Cardiac muscle cell (in vitro differentiated cells and primary cell): ENCODE measurements at regions not wholly inside any gene's neighbourhood (a gene's known extent, or its start where the extent isn't known, plus 50 kb on each side); places are given as distances from the start of the nearest gene placed in this dataset.
A peak's percentile ranks its signal among the peaks of the same experiment; 100 is the strongest.

Source experiments
- DNase-seq, 2 donors: peaks; one replicate each; pipeline versions ENCODE4 v3.0.0 to v3.0.0-alpha.2; 2010 to 2017; ENCODE audit warnings: low read depth in 1 of 2, low spot score in 1 of 2
- H3K27ac ChIP-seq: fragments of 200-600 bp; sonication (generic); 2 replicates; pipeline ENCODE4 v1.5.1; 2016
- H3K27me3 ChIP-seq: fragments of 200-600 bp; sonication (generic); 2 replicates; pipeline ENCODE4 v1.6.0; 2016; ENCODE audit warnings: control low read depth
- H3K36me3 ChIP-seq: fragments of 200-600 bp; sonication (generic); 2 replicates; pipeline ENCODE4 v1.5.1; 2016; ENCODE audit warnings: control low read depth
- H3K4me1 ChIP-seq: fragments of 200-600 bp; sonication (generic); 2 replicates; pipeline ENCODE4 v1.8.1; 2017; ENCODE audit warnings: low read depth, mild to moderate bottlenecking, mixed run types
- H3K4me3 ChIP-seq: fragments of 200-600 bp; sonication (generic); 2 replicates; pipeline ENCODE4 v1.5.1; 2016; ENCODE audit warnings: mild to moderate bottlenecking
- H3K9me3 ChIP-seq: fragments of 200-600 bp; sonication (generic); 2 replicates; pipeline ENCODE4 v1.5.1; 2017; ENCODE audit warnings: low read depth, mild to moderate bottlenecking, control low read depth
- CTCF ChIP-seq: IDR thresholded peaks from 2 replicates; pipeline ENCODE4 v1.5.1; 2012; ENCODE audit warnings: low read depth, mild to moderate bottlenecking, low read length

- H3K27ac ChIP-seq: no peak overlapping the region
- TF ChIP-seq CTCF: peak; percentile 28
Observed at GRCh38 chr5:103464835-103465484, 97.6 kb downstream of the NUDT12 start.

GRCh38 chr5:103463261-103463660 lies 99.3 kb downstream of the NUDT12 start:
- no peaks in the 10 kb centered on the region for H3K27me3 ChIP-seq
- no peak for TF ChIP-seq CTCF
- no peaks in the 10 kb centered on the region for H3K36me3 ChIP-seq
- H3K4me1 ChIP-seq: no peaks in the 10 kb centered on the region
- no peak overlapping the region for H3K4me3 ChIP-seq
- H3K27ac ChIP-seq: no peak overlapping the region
- DNase-seq: no peak
- H3K9me3 ChIP-seq: no peaks in the 10 kb centered on the region

More at GRCh38 chr5:103464835-103465484, 97.6 kb downstream of the NUDT12 start:
- no peak overlapping the region for H3K4me3 ChIP-seq
- peak in 1 of 2 donors; percentile 33 for DNase-seq
- H3K4me1 ChIP-seq: no peaks in the 10 kb centered on the region
- H3K9me3 ChIP-seq: no peaks in the 10 kb centered on the region
- H3K27me3 ChIP-seq: no peaks in the 10 kb centered on the region
- H3K36me3 ChIP-seq: no peaks in the 10 kb centered on the region

GRCh38 chr5:103461243-103461642 lies 101.3 kb downstream of the NUDT12 start:
- no peak for TF ChIP-seq CTCF
- Histone ChIP-seq H3K4me3 (no peak overlapping the region), H3K9me3 (no peaks in the 10 kb centered on the region), H3K27me3 (no peaks in the 10 kb centered on the region), H3K27ac (no peak overlapping the region), H3K36me3 (no peaks in the 10 kb centered on the region), H3K4me1 (no peaks in the 10 kb centered on the region)
- DNase-seq: peak in 1 of 2 donors; percentile 65

GRCh38 chr5:103458497-103459040 lies 104.0 kb downstream of the NUDT12 start:
- H3K27me3 ChIP-seq: no peaks in the 10 kb centered on the region
- no peaks in the 10 kb centered on the region for H3K9me3 ChIP-seq
- no peak for TF ChIP-seq CTCF
- no peak overlapping the region for H3K4me3 ChIP-seq
- H3K4me1 ChIP-seq: no peaks in the 10 kb centered on the region
- H3K36me3 ChIP-seq: no peaks in the 10 kb centered on the region
- no peak for DNase-seq
- H3K27ac ChIP-seq: no peak overlapping the region

GRCh38 chr5:103456476-103456875 lies 106.1 kb downstream of the NUDT12 start:
- no peak overlapping the region for H3K4me3 ChIP-seq
- H3K4me1 ChIP-seq: peaks cover 12% of the 10 kb centered on the region
- TF ChIP-seq CTCF: no peak
- H3K9me3 ChIP-seq: no peaks in the 10 kb centered on the region
- no peaks in the 10 kb centered on the region for H3K27me3 ChIP-seq
- no peak for DNase-seq
- H3K27ac ChIP-seq: no peak overlapping the region
- H3K36me3 ChIP-seq: no peaks in the 10 kb centered on the region
